GM12878 (cell line): ENCODE measurements at regions not wholly inside any gene's neighbourhood (a gene's known extent, or its start where the extent isn't known, plus 50 kb on each side); places are given as distances from the start of the nearest gene placed in this dataset.

Experiments
- ATAC-seq: fragments of 200-7000 bp; cut with Tn5 transposase; 3 replicates; pipeline ENCODE4 v1.9.1; 2020; ENCODE audit warnings: mild to moderate bottlenecking, moderate library complexity
- BruUV-seq: library from RNA; stranded (reverse); fragments of 400-500 nt; replicated peaks from 2 replicates; lab custom pipeline; 2021; lab: Mats Ljungman, UMichigan
- CTCF ChIA-PET: fragments of 300-600 bp; sonication (Branson Sonifier 250); formaldehyde crosslinking; extraction: SDS; loops from one replicate; lab custom pipeline; 2021; ENCODE audit warnings: inconsistent platforms; lab: Yijun Ruan, JAX
- POLR2A ChIA-PET: fragments of 350-600 bp; formaldehyde crosslinking; extraction: SDS; loops from one replicate; lab custom pipeline; 2021; ENCODE audit warnings: inconsistent platforms; lab: Charles Lee
- RAD21 ChIA-PET: fragments of 300-600 bp; sonication (Branson Sonifier 250); formaldehyde crosslinking; loops from one replicate; lab custom pipeline; 2023; ENCODE audit warnings: antibody characterized with exemption; ENCODE audit not compliant: unreplicated experiment; lab: Charles Lee
- SMC1A ChIA-PET: fragments of 300-600 bp; sonication (Branson Sonifier 250); formaldehyde crosslinking; loops from one replicate; lab custom pipeline; 2023; ENCODE audit not compliant: unreplicated experiment, uncharacterized antibody; lab: Charles Lee
- DNase-seq: peaks from one replicate; pipeline ENCODE4 v3.0.0-alpha.2; 2011; ENCODE audit warnings: low read depth, low spot score
- FAIRE-seq: peaks from 3 replicates; lab custom pipeline; 2011; peaks lifted over from hg19 to GRCh38; lab: Jason Lieb, UNC
- H2AFZ ChIP-seq: 2 replicates; pipeline ENCODE4 v1.6.0; 2011; ENCODE audit warnings: low read depth, low read length, control low read depth; ENCODE audit not compliant: control insufficient read depth
- H3K27ac ChIP-seq: 2 replicates; pipeline ENCODE4 v1.5.1; 2011; ENCODE audit warnings: control low read depth; ENCODE audit not compliant: control insufficient read depth, insufficient read depth
- H3K27me3 ChIP-seq, 2 experiments: replicated peaks in 1 of 2; 2 replicates each; pipeline versions ENCODE4 v1.6.0 to v1.6.1; 2011; ENCODE audit warnings: low read length in 1 of 2; ENCODE audit not compliant: control insufficient read depth in 2 of 2, insufficient read depth in 2 of 2
- H3K36me3 ChIP-seq, 2 experiments: 2 replicates each; pipeline ENCODE4 v1.5.1; 2011; ENCODE audit warnings: low read length in 1 of 2; ENCODE audit not compliant: control insufficient read depth in 2 of 2, insufficient read depth in 2 of 2
- H3K4me1 ChIP-seq: 2 replicates; pipeline ENCODE4 v1.6.1; 2011; ENCODE audit warnings: mild to moderate bottlenecking, low read length, moderate library complexity, mixed read lengths; ENCODE audit not compliant: control insufficient read depth, insufficient read depth
- H3K4me2 ChIP-seq: 2 replicates; pipeline ENCODE4 v1.6.0; 2011; ENCODE audit warnings: control low read depth; ENCODE audit not compliant: control insufficient read depth, insufficient read depth
- H3K4me3 ChIP-seq: fragments of 200-600 bp; sonication (generic); 2 replicates; pipeline ENCODE4 v1.5.1; 2016
- H3K79me2 ChIP-seq: 2 replicates; pipeline ENCODE4 v1.6.0; 2011; ENCODE audit warnings: low read length; ENCODE audit not compliant: control insufficient read depth, insufficient read depth
- H3K9ac ChIP-seq: 2 replicates; pipeline ENCODE4 v1.8.0; 2011; ENCODE audit warnings: low read length, control low read depth, mixed read lengths; ENCODE audit not compliant: control insufficient read depth, insufficient read depth
- H3K9me3 ChIP-seq: replicated peaks from 3 replicates; pipeline ENCODE4 v1.5.1; 2011; ENCODE audit warnings: mild to moderate bottlenecking, low read length; ENCODE audit not compliant: control insufficient read depth, insufficient read depth
- H4K20me1 ChIP-seq: 2 replicates; pipeline ENCODE4 v1.6.0; 2011; ENCODE audit not compliant: control insufficient read depth, insufficient read depth
- CBFB ChIP-seq: IDR thresholded peaks from 2 replicates; pipeline ENCODE4 v1.6.1; 2016; ENCODE audit warnings: antibody characterized with exemption, low read depth
- CREB1 ChIP-seq: IDR thresholded peaks from 2 replicates; pipeline ENCODE4 v1.6.1; 2012; ENCODE audit warnings: low read depth, mild to moderate bottlenecking, inconsistent platforms
- JUNB ChIP-seq: IDR thresholded peaks from 2 replicates; pipeline ENCODE4 v1.6.1; 2016; ENCODE audit warnings: antibody characterized with exemption, mild to moderate bottlenecking
- MEF2A ChIP-seq: IDR thresholded peaks from 2 replicates; pipeline ENCODE4 v1.6.1; 2011; ENCODE audit warnings: low read depth, mild to moderate bottlenecking, low read length, moderate library complexity; ENCODE audit not compliant: insufficient read depth
- MLLT1 ChIP-seq: fragments of 450-650 bp; IDR thresholded peaks from 2 replicates; pipeline ENCODE4 v1.6.1; 2016; ENCODE audit warnings: mild to moderate bottlenecking
- MTA3 ChIP-seq: IDR thresholded peaks from 2 replicates; pipeline ENCODE4 v1.6.1; 2012; ENCODE audit warnings: low read length, inconsistent platforms, borderline replicate concordance
- MYB ChIP-seq: fragments of 150-350 bp; IDR thresholded peaks from 2 replicates; pipeline ENCODE4 v1.6.1; 2014; ENCODE audit warnings: mild to moderate bottlenecking, low read depth, low read length, borderline replicate concordance
- MYC ChIP-seq: IDR thresholded peaks from 2 replicates; pipeline ENCODE4 v1.6.1; 2011; ENCODE audit warnings: mild to moderate bottlenecking, low read length, moderate library complexity, inconsistent platforms; ENCODE audit not compliant: insufficient read depth, insufficient replicate concordance, insufficient read length, severe bottlenecking
- NBN ChIP-seq: fragments of 450-650 bp; IDR thresholded peaks from 2 replicates; pipeline ENCODE4 v1.6.1; 2016
- NFYB ChIP-seq: IDR thresholded peaks from 2 replicates; pipeline ENCODE4 v1.6.1; 2011; ENCODE audit warnings: low read depth, mild to moderate bottlenecking, low read length, improper control_type of control experiment, moderate library complexity; ENCODE audit not compliant: insufficient read depth
- REST ChIP-seq: IDR thresholded peaks from 2 replicates; pipeline ENCODE4 v1.6.1; 2012; ENCODE audit warnings: mild to moderate bottlenecking, low read depth, low read length
- RFX5 ChIP-seq: IDR thresholded peaks from 2 replicates; pipeline ENCODE4 v1.6.1; 2011; ENCODE audit warnings: low read depth, low read length, improper control_type of control experiment
- RUNX3 ChIP-seq: IDR thresholded peaks from 2 replicates; pipeline ENCODE4 v1.6.1; 2012; ENCODE audit warnings: low read length, inconsistent platforms
- SP1 ChIP-seq: IDR thresholded peaks from one replicate; pipeline ENCODE4 v1.6.1; 2011; ENCODE audit warnings: low read depth, low read length
- SUPT20H ChIP-seq: IDR thresholded peaks from 2 replicates; pipeline ENCODE4 v1.6.1; 2011; ENCODE audit warnings: low read depth, mild to moderate bottlenecking, low read length, moderate library complexity, borderline replicate concordance; ENCODE audit not compliant: control insufficient read depth
- ZBTB40 ChIP-seq: fragments of 450-650 bp; IDR thresholded peaks from 2 replicates; pipeline ENCODE4 v1.6.1; 2016; ENCODE audit warnings: mild to moderate bottlenecking, moderate library complexity, borderline replicate concordance
- ZSCAN29 ChIP-seq: fragments of 450-650 bp; IDR thresholded peaks from 2 replicates; pipeline ENCODE4 v1.6.1; 2017; ENCODE audit warnings: mild to moderate bottlenecking, moderate library complexity
- WGBS: methylation state at CpG from one replicate; pipeline ENCODE4 v1.1.6; 2016; ENCODE audit warnings: low lambda C conversion rate; ENCODE audit not compliant: insufficient replicate concordance, insufficient coverage; ENCODE audit errors: missing lambda C conversion rate; 5-methylcytosine and 5-hydroxymethylcytosine counted together
- in situ Hi-C: fragments of 300-500 bp; cut with MboI; formaldehyde crosslinking; loops from 9 replicates; pipeline ENCODE4 v1.14.3; 2018; ENCODE audit warnings: mixed read lengths
- intact Hi-C: fragments of 100-400 bp; cut with micrococcal nuclease; formaldehyde crosslinking; loops from one replicate; pipeline ENCODE4 v1.14.2; 2022; ENCODE audit not compliant: unreplicated experiment

- in situ Hi-C loops, result no loop called here
- 31% methylated on average over 2 of the region's 2 CpGs for WGBS
- no peak overlapping the region for H3K9ac ChIP-seq
Observed at GRCh38 chr3:117515309-117515708, 805.7 kb downstream of the TUSC7 start.

More at GRCh38 chr3:117515309-117515708, 805.7 kb downstream of the TUSC7 start:
- ChIA-PET SMC1A (interaction anchor here (1.6 to 3.1 kb wide), 3 partner anchors 10 to 26 kb away, joined by 4 to 22 read pairs (median 5); no protein-coding TSS in a partner anchor), CTCF (interaction anchor here (3.3 kb wide), 1 partner anchor 10 kb away, joined by 20 read pairs; no protein-coding TSS in a partner anchor)
- Histone ChIP-seq H3K4me2 (no peak overlapping the region), H3K79me2 (no peaks in the 10 kb centered on the region), H3K27ac (no peak overlapping the region)
- BruUV-seq, result no TSS peak
- ATAC-seq, result no peak
- TF ChIP-seq NBN (no peak), SP1 (no peak), SUPT20H (no peak), NFYB (no peak), ZSCAN29 (no peak), MYC (no peak), CREB1 (no peak), MLLT1 (no peak), MEF2A (no peak), MTA3 (no peak), RFX5 (no peak), JUNB (no peak), CBFB (no peak), MYB (no peak), RUNX3 (no peak), REST (no peak), ZBTB40 (no peak)
- TF ChIP-seq, all 136 proteins: peak for 0
- no peaks in the 10 kb centered on the region for H4K20me1 ChIP-seq
- H3K36me3 ChIP-seq, result no peaks in the 10 kb centered on the region
- no peak overlapping the region for H3K4me3 ChIP-seq
- FAIRE-seq, result no peak
- intact Hi-C loops, result no loop called here
- no peak overlapping the region for H2AFZ ChIP-seq
- ChIA-PET POLR2A (no interaction called here), RAD21 (no interaction called here)
- no peak for DNase-seq
- no peaks in the 10 kb centered on the region for H3K9me3 ChIP-seq
- no peaks in the 10 kb centered on the region for H3K4me1 ChIP-seq
- H3K27me3 ChIP-seq, result no peaks in the 10 kb centered on the region
